ENCODE measurements at regions not wholly inside any gene's neighbourhood (a gene's known extent, or its start where the extent isn't known, plus 50 kb on each side); places are given as distances from the start of the nearest gene placed in this dataset.
"Not testable (repeated sequence)": the region's sequence is repeated elsewhere in the genome, so short reads cannot be mapped to it uniquely, and the experiment has no call there.

GRCh38 chr12:9448648-9449047 is 159.1 kb downstream of the KLRB1 start:
- Histone ChIP-seq H3K9ac (ENCODE audit: low read depth, low read length) (peak overlapping the region; percentile 78), H3K4me3 (ENCODE audit: low read length) (peak overlapping the region; percentile 90)
- not testable (repeated sequence) for H3K4me1 ChIP-seq (ENCODE audit: control insufficient read depth, insufficient read depth, low read length)

GRCh38 chr12:9447791-9448614 is 159.7 kb downstream of the KLRB1 start:
- H3K9ac ChIP-seq (ENCODE audit: low read depth, low read length): peak overlapping the region; percentile 78
- peak overlapping the region; percentile 94 for H3K4me2 ChIP-seq (ENCODE audit: low read length)
- not testable (repeated sequence) for H3K9me3 ChIP-seq (replicated peaks; ENCODE audit: low read length); H3K36me3 ChIP-seq (ENCODE audit: insufficient read depth, low read length); H3K27me3 ChIP-seq (ENCODE audit: control insufficient read depth, insufficient read depth, low read length); H3K4me1 ChIP-seq (ENCODE audit: control insufficient read depth, insufficient read depth, low read length)
- peak overlapping the region; percentile 90 for H3K4me3 ChIP-seq (ENCODE audit: low read length)

More at GRCh38 chr12:9448648-9449047, 159.1 kb downstream of the KLRB1 start:
- not testable (repeated sequence) for H3K36me3 ChIP-seq (ENCODE audit: insufficient read depth, low read length); H3K27me3 ChIP-seq (ENCODE audit: control insufficient read depth, insufficient read depth, low read length); H3K9me3 ChIP-seq (replicated peaks; ENCODE audit: low read length)
- peak overlapping the region; percentile 94 for H3K4me2 ChIP-seq (ENCODE audit: low read length)

DNA sequence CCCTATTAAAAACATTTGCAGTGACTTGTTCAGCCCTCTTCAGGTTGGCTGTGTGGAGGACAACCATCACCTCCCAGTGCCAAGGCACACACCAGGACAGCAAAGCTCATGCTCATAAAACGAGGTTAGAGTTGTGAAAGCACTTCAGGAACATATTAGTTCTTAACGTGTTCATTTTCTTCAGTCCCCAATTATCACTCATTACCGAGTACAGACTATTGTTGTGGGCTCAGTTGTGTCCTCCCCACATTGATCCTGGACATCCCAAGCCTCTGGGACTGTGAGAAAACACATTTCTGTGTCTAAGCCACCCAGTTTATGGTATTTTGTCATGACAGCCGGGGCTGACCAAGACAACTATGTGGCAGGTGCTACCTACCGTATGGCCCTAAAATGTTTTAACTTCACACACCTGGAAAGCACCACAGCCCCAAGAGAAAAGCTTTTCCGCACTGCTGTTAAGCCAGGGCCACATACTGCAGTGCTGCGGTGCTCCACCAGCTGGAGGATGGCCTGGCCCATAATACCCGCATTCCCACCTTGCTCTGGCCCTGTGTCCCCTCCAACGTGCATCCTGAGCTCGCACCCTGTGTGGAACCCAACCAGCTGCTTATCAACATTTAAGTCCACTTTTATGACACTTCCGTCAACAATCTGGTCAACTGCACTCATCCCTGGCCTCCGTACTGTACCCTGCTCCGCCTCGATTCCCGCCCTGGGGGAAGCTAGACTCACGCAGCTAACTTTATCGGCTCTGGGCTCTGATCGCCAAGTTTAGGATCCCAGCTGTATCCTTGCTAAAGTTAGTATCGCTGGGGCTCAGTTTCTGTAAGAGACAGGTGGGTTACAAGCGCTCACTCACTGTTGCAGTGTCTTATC is 160.6 kb downstream of the KLRB1 start:
- H3K27me3 ChIP-seq (ENCODE audit: control insufficient read depth, insufficient read depth, low read length); H3K9me3 ChIP-seq (replicated peaks; ENCODE audit: low read length); H3K36me3 ChIP-seq (ENCODE audit: insufficient read depth, low read length); H3K4me1 ChIP-seq (ENCODE audit: control insufficient read depth, insufficient read depth, low read length): not testable (repeated sequence)
- H3K4me3 ChIP-seq (ENCODE audit: low read length): peak overlapping the region; percentile 90
- H3K4me2 ChIP-seq (ENCODE audit: low read length): peak overlapping the region; percentile 94
- H3K9ac ChIP-seq (ENCODE audit: low read depth, low read length): peak overlapping the region; percentile 78

DNA sequence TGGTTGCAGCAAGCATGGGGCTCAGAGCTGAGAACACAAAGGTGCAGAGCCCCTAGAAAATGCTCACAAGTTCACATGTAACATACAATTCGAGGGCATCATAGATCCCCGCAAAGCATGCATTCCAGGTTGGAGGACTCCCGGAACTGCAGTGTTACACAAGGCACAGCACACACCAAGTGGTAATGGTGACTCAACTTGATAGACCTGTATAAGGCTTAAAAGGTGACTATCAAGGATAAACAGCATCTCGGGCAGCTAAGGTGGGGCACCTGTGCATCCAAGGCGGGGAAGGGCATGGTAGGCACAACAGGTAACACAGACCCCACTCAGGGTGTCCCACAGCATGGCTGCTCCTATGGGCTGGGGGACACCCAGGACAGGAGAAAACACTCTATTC is 167.3 kb downstream of the KLRB1 start:
- not testable (repeated sequence) for H3K4me2 ChIP-seq (ENCODE audit: low read length); H3K9ac ChIP-seq (ENCODE audit: low read depth, low read length); H3K36me3 ChIP-seq (ENCODE audit: insufficient read depth, low read length); H3K4me3 ChIP-seq (ENCODE audit: low read length); H3K9me3 ChIP-seq (replicated peaks; ENCODE audit: low read length); H3K4me1 ChIP-seq (ENCODE audit: control insufficient read depth, insufficient read depth, low read length); H3K27me3 ChIP-seq (ENCODE audit: control insufficient read depth, insufficient read depth, low read length)

DNA sequence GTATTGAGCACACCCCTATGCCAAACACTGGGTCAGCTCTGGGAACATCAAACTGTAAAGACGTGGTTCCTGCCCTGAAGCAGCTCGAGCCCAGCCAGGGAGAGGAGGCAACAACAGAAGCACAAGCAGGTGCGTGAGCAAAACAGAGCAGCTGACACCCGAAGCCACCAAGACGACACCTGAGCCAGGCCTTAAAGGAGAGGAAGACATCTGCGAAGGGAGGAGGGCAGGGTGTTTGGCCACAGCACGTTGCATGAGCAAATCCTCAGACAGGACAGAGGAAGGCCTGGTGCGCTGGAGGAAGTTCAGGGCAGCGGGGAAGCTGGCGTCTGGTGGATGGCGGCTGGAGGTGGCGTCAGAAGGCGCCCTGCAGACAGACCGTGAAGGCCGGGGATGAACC is 172.0 kb downstream of the KLRB1 start:
- H3K9ac ChIP-seq (ENCODE audit: low read depth, low read length); H3K27me3 ChIP-seq (ENCODE audit: control insufficient read depth, insufficient read depth, low read length); H3K36me3 ChIP-seq (ENCODE audit: insufficient read depth, low read length); H3K9me3 ChIP-seq (replicated peaks; ENCODE audit: low read length); H3K4me1 ChIP-seq (ENCODE audit: control insufficient read depth, insufficient read depth, low read length); H3K4me2 ChIP-seq (ENCODE audit: low read length); H3K4me3 ChIP-seq (ENCODE audit: low read length): not testable (repeated sequence)

- H3K27me3 ChIP-seq (ENCODE audit: control insufficient read depth, insufficient read depth, low read length); H3K4me2 ChIP-seq (ENCODE audit: low read length); H3K9ac ChIP-seq (ENCODE audit: low read depth, low read length); H3K4me3 ChIP-seq (ENCODE audit: low read length); H3K9me3 ChIP-seq (replicated peaks; ENCODE audit: low read length); H3K4me1 ChIP-seq (ENCODE audit: control insufficient read depth, insufficient read depth, low read length); H3K36me3 ChIP-seq (ENCODE audit: insufficient read depth, low read length): not testable (repeated sequence)
These were observed 177.3 kb downstream of the KLRB1 start for GRCh38 chr12:9430385-9430784.

GRCh38 chr12:9428856-9429255 is 178.9 kb downstream of the KLRB1 start:
- not testable (repeated sequence) for H3K4me3 ChIP-seq (ENCODE audit: low read length); H3K4me1 ChIP-seq (ENCODE audit: control insufficient read depth, insufficient read depth, low read length); H3K36me3 ChIP-seq (ENCODE audit: insufficient read depth, low read length); H3K9me3 ChIP-seq (replicated peaks; ENCODE audit: low read length); H3K27me3 ChIP-seq (ENCODE audit: control insufficient read depth, insufficient read depth, low read length); H3K9ac ChIP-seq (ENCODE audit: low read depth, low read length); H3K4me2 ChIP-seq (ENCODE audit: low read length)

- not testable (repeated sequence) for H3K9ac ChIP-seq (ENCODE audit: low read depth, low read length); H3K4me3 ChIP-seq (ENCODE audit: low read length); H3K27me3 ChIP-seq (ENCODE audit: control insufficient read depth, insufficient read depth, low read length); H3K4me1 ChIP-seq (ENCODE audit: control insufficient read depth, insufficient read depth, low read length); H3K4me2 ChIP-seq (ENCODE audit: low read length); H3K36me3 ChIP-seq (ENCODE audit: insufficient read depth, low read length); H3K9me3 ChIP-seq (replicated peaks; ENCODE audit: low read length)
These were observed 182.3 kb downstream of the KLRB1 start for GRCh38 chr12:9425429-9425828.

GRCh38 chr12:9424175-9424740 is 183.5 kb downstream of the KLRB1 start:
- not testable (repeated sequence) for H3K36me3 ChIP-seq (ENCODE audit: insufficient read depth, low read length); H3K9me3 ChIP-seq (replicated peaks; ENCODE audit: low read length); H3K4me1 ChIP-seq (ENCODE audit: control insufficient read depth, insufficient read depth, low read length)

GRCh38 chr12:9422689-9423088 is 185.0 kb downstream of the KLRB1 start:
- not testable (repeated sequence) for H3K36me3 ChIP-seq (ENCODE audit: insufficient read depth, low read length); H3K4me1 ChIP-seq (ENCODE audit: control insufficient read depth, insufficient read depth, low read length); H3K9ac ChIP-seq (ENCODE audit: low read depth, low read length); H3K4me3 ChIP-seq (ENCODE audit: low read length); H3K4me2 ChIP-seq (ENCODE audit: low read length); H3K27me3 ChIP-seq (ENCODE audit: control insufficient read depth, insufficient read depth, low read length); H3K9me3 ChIP-seq (replicated peaks; ENCODE audit: low read length)

More at GRCh38 chr12:9424175-9424740, 183.5 kb downstream of the KLRB1 start:
- H3K27me3 ChIP-seq (ENCODE audit: control insufficient read depth, insufficient read depth, low read length); H3K4me2 ChIP-seq (ENCODE audit: low read length); H3K9ac ChIP-seq (ENCODE audit: low read depth, low read length); H3K4me3 ChIP-seq (ENCODE audit: low read length): not testable (repeated sequence)

- not testable (repeated sequence) for H3K36me3 ChIP-seq (ENCODE audit: insufficient read depth, low read length); H3K4me1 ChIP-seq (ENCODE audit: control insufficient read depth, insufficient read depth, low read length); H3K4me3 ChIP-seq (ENCODE audit: low read length); H3K4me2 ChIP-seq (ENCODE audit: low read length); H3K9ac ChIP-seq (ENCODE audit: low read depth, low read length); H3K27me3 ChIP-seq (ENCODE audit: control insufficient read depth, insufficient read depth, low read length); H3K9me3 ChIP-seq (replicated peaks; ENCODE audit: low read length)
These were observed 186.1 kb downstream of the KLRB1 start for GRCh38 chr12:9421520-9422086.
